GM21619 (cell line): ENCODE measurements at regions not wholly inside any gene's neighbourhood (a gene's known extent, or its start where the extent isn't known, plus 50 kb on each side); places are given as distances from the start of the nearest gene placed in this dataset.
A peak's percentile ranks its signal among the peaks of the same experiment; 100 is the strongest.
"Not testable (repeated sequence)": the region's sequence is repeated elsewhere in the genome, so short reads cannot be mapped to it uniquely, and the experiment has no call there.

Experiments used
- ATAC-seq: cut with Tn5 transposase; IDR thresholded peaks from one replicate; pipeline ENCODE4 v1.9.1; 2021; ENCODE audit not compliant: unreplicated experiment

GRCh38 chr4:43411226-43411625, 518.7 kb downstream of the GRXCR1 start:
- no peak for ATAC-seq

- no peak for ATAC-seq
Observed at GRCh38 chr4:43423276-43423675, 530.8 kb downstream of the GRXCR1 start.

- ATAC-seq = no peak
Observed at GRCh38 chr4:43425206-43425605, 532.7 kb downstream of the GRXCR1 start.

GRCh38 chr4:43435291-43435690, 542.8 kb downstream of the GRXCR1 start:
- ATAC-seq = no peak

GRCh38 chr4:43452948-43453347, 560.4 kb downstream of the GRXCR1 start:
- ATAC-seq = no peak

- no peak for ATAC-seq
Observed at GRCh38 chr4:43456383-43456782, 563.9 kb downstream of the GRXCR1 start.

- ATAC-seq = no peak
Observed at GRCh38 chr4:43457866-43458265, 565.4 kb downstream of the GRXCR1 start.

GRCh38 chr4:43458293-43458692, 565.8 kb downstream of the GRXCR1 start:
- no peak for ATAC-seq

- no peak for ATAC-seq
Observed at GRCh38 chr4:43471950-43472349, 579.4 kb downstream of the GRXCR1 start.

GRCh38 chr4:43481526-43481925, 589.0 kb downstream of the GRXCR1 start:
- no peak for ATAC-seq

GRCh38 chr4:43485196-43485595, 592.7 kb downstream of the GRXCR1 start:
- no peak for ATAC-seq

- ATAC-seq = peak; percentile 60
Observed at GRCh38 chr4:43496188-43496587, 603.7 kb downstream of the GRXCR1 start.

GRCh38 chr4:43496602-43497001, 604.1 kb downstream of the GRXCR1 start:
- ATAC-seq = no peak

GRCh38 chr4:43505823-43506222, 613.3 kb downstream of the GRXCR1 start:
- ATAC-seq = not testable (repeated sequence)

- ATAC-seq = no peak
Observed at GRCh38 chr4:43512253-43512652, 619.7 kb downstream of the GRXCR1 start.

- ATAC-seq = no peak
Observed at GRCh38 chr4:43525646-43526045, 633.1 kb downstream of the GRXCR1 start.

GRCh38 chr4:43547561-43547960, 655.0 kb downstream of the GRXCR1 start:
- ATAC-seq = no peak

- no peak for ATAC-seq
Observed at GRCh38 chr4:43550981-43551627, 658.6 kb downstream of the GRXCR1 start.

GRCh38 chr4:43556262-43556661, 663.7 kb downstream of the GRXCR1 start:
- no peak for ATAC-seq

- no peak for ATAC-seq
Observed at GRCh38 chr4:43560047-43560446, 667.5 kb downstream of the GRXCR1 start.

GRCh38 chr4:43564107-43564506, 671.6 kb downstream of the GRXCR1 start:
- no peak for ATAC-seq

GRCh38 chr4:43564591-43564990, 672.1 kb downstream of the GRXCR1 start:
- no peak for ATAC-seq

- no peak for ATAC-seq
Observed at GRCh38 chr4:43567644-43568043, 675.1 kb downstream of the GRXCR1 start.
